ENCODE measurements at regions not wholly inside any gene's neighbourhood (a gene's known extent, or its start where the extent isn't known, plus 50 kb on each side); places are given as distances from the start of the nearest gene placed in this dataset.

DNA sequence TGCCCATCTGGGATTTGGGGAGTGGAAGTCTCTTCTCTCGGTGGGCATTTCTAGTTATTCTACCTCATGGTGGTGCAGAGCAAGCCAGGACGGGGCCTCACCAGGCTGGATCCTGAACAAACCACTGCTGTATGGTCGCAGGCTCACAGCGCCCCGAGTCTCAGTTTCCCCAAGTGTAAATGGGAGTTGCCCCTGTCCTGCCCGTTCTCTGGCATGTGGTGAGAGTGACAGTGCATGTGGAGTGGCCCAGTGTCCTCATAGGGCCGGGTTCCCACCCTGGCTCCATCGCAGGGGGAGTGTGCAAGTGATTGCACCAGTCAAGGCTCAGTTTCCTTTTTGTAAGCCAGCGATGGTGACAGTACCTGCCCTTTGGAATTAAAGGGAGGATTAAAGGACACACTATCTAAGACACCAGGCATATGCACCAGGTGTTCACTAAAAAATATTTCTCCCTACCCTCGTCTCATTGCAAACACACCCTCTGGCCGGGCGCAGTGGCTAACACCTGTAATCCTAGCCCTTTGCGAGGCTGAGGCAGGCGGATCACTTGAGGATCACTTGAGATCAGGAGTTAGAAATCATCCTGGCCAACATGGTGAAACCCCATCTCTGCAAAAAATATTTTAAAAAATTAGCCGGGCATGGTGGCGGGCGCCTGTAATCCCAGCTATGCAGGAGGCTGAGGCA, 173.3 kb upstream of the MYCN start:
- no peak for DNase-seq

DNA sequence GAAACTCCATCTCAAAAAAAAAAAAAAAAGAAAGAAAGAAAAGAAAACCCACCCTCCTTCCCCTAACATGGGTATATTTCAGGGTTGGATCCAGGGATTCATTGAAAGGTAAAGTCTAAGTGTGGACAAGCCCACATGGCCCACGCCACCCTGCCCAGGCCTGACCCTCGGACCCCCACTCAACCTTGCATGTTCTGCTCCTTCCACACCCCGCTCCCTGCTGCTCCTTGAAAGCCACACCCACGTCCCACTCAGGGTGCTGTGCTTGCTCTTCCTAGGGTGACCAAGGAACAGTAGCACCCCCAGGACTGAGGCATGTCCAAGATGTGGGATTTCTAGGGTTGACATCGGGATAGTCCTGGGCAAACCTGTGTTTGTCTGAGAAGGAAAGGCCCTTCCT, 172.7 kb upstream of the MYCN start:
- no peak for DNase-seq

DNA sequence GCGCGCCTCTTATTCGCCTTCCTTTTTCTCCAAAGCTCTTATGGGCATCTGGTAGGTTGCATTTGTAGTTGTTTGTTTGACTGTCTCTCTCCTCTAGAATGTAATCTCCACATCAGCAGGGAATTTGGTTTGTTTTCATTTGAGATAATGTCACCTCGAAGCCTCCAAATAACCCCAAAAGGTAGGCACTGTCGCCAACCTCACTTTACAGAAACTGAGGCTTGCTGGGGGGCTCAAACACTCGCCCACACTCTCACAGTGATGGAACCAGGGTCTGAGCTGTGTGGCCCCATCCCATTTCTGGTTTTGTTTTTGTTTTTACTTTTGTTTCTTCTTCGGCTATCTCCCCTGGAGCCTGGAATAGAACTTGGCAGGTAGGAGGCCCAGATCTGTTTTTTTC, 172.2 kb upstream of the MYCN start:
- DNase-seq, result no peak

DNA sequence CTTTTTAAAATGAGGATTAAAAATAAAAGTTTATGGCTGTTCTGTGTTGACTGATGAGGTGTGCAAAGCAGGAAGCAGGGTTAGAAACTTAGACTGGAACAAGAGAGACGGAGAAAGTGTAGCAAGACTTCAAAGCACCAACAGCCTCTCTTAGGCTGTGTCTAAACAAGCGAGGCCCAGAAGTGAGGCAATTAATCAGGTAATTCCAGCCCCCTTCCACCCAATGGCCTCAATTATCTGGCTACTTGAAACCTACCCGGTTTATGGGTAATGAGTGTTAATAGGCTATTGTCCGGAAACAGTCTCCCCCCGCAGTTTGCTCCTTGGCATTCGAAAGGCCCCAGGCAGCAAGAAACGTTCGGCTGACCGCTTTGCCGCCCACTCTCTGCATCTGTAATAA, 171.7 kb upstream of the MYCN start:
- no peak for DNase-seq

DNA sequence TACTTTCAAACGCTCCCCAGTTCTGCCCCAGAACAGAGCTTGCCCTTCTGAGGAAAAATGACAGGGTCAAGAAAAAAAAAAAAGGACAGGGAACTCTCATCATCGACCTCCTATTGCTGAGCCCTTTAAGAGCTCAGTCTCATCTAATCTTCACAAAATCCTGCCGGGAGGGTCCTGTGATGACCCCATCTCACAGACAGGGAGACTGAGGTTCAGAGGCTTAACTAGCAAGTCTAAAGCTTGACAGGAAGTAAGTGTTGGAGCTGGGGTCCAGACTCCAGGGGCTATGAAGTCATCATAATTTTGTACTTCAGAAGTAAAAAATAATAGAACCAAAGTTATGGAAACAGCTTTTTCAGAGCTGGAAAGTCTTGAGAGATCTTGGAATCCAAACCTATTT, 171.1 kb upstream of the MYCN start:
- no peak for DNase-seq

DNA sequence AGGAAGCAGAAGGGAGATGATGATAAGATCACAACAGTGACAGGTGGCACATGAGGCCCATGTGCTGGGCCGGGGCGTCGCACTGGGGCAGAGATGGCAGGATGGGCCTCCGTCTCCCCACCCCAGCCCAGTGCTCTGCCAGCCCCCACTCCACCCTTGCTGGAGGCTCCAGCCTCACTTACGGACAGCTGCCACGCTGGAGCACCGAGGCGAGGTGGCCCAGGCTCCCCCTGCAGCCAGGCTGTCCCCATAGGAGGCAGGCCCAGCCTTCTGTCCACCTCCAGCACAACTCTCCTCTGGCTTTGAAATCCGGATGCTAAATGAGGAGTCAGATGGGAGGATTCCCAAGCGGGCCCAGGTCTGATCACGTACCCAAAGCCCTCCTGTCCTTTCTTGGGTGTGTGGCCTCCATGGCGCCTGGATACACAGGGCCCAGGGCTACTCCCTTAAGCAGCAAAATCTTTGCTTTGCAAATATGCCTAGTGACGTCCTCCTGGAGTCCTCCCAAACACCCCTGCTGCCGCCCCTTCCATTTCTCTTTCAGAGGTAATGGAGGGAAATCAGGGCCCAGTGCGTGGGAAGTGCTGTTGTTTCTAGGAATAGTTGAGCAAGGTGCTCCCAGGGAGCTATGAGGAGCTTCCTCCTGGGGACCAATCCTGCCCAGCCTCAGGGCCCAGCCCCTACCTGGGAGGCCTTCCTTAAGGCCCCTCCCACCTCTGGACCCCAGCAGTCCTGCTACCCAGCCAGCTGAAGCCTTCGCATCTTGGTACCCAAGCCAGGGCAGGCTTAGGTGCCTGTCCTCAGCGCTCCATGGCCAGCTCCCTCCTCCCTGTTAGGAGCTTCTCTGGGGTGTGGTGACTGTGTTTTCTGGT, 170.4 kb upstream of the MYCN start:
- DNase-seq, result no peak

DNA sequence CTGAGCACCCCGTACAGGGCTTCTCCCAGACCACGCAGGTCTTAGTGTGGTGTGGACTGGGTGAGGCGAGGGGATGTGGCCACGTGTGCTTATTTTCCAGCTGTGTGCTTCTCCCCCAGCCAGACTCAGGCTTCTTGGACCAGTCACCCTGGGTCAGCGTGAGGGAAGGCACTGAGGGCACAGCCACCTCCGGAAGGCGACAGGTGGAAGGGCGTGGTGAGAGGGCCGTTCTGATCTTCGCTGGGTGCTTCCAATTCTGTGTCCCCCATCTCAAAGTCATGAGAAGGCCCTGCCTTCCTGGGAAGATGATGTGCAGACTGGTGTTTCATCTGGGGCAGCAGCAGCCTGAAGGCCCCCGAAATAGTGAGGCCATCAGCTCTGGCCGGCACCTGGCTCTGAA, 169.7 kb upstream of the MYCN start:
- no peak for DNase-seq

DNA sequence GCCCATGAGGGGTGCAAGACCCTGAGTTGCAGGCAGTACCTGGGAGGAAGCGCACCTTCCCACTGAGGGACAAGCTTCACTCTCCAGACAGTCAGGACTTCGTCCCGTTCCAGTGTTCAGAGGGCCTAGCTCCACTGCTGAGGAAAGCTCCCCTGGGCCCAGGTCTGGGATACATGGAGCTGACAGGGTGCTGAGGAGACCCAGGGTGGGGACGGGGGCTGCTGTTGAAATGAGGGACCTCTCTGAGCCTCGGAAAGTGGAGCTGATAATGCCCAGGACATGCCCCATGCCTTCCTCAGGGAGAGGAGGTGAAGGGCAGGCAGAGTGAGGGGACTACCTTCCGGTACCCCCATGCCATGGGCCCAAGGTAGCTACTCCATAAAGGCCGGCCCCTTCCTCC, 169.2 kb upstream of the MYCN start:
- DNase-seq, result no peak

DNA sequence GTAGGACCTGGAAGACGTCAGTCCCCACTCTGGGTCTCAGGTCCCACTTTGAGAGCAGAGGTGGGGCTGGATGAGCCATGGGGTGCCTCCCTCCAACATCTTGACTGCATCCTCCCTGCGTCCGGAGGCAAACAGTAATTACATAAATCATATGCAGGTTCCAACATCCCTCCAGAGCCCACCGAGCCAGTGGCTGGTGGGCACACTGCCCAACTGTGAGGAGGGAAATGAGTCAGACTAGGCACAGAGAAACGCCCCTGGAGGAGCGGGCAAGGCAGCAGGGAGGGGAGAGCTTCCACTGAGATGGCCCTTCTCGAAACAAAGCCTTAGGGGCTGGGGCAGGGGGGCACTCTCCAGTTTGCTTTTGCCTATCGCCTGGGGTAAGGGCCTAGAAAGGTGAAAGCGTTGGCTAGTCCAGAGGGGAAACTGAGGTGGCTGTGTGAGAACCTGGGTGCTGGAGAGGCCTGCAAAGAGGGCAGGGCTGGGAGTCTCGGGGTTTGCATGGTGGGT, 168.2 kb upstream of the MYCN start:
- no peak for DNase-seq

DNA sequence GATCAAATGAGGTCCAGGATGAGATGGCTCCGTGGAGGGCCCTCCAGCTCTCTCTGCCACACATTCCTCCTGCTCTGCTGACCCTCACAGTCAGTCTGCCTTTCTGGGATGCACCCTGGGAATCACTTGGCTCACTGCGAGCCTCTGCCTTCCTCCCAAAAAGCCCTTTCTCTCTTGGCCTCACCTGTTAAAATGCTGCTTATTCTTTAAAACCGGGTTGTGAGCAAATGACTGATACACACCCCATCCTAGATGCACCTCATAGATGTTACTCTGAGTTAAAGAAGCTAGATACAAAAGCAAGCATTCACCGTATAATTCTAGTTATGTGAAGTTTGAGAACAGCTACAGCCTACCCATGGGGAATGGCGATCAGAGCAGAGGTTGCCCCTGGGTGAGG, 167.7 kb upstream of the MYCN start:
- no peak for DNase-seq

DNA sequence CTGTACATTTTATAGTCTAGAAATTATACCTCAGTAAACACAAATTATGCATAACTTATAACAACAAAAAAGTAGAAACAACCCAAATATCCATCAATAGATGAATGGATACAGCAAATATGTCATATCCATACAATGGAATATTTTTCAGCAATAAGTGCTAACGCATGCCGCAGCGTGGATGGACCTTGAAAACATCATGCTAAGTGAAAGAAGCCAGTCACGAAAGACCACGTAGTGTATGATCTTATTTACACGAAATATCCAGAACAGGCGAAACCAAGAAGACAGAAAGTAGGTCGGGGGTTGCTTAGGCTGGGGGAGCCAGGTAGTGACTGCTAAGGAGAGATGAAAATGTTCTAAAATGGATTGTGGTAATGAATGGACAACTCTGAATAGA, 167.1 kb upstream of the MYCN start:
- DNase-seq, result no peak

DNA sequence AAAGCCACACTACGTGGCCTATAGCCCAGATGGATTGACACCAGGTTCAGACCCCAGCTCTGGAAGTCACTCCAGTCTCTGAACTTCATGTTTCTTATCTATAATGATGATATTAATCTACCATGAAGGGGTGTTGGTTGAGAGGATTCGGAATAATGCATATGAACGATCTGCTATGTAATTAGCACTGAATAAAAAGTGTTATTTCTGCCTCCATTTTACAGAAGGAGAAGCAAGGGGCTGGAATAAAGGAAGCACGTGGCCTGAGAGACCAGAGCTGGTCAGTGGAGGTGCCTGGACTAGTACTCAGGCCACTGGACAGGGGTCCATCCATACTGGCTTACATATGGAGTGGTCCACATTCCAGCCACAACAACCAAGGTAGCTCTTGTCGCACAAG, 166.5 kb upstream of the MYCN start:
- no peak for DNase-seq

DNA sequence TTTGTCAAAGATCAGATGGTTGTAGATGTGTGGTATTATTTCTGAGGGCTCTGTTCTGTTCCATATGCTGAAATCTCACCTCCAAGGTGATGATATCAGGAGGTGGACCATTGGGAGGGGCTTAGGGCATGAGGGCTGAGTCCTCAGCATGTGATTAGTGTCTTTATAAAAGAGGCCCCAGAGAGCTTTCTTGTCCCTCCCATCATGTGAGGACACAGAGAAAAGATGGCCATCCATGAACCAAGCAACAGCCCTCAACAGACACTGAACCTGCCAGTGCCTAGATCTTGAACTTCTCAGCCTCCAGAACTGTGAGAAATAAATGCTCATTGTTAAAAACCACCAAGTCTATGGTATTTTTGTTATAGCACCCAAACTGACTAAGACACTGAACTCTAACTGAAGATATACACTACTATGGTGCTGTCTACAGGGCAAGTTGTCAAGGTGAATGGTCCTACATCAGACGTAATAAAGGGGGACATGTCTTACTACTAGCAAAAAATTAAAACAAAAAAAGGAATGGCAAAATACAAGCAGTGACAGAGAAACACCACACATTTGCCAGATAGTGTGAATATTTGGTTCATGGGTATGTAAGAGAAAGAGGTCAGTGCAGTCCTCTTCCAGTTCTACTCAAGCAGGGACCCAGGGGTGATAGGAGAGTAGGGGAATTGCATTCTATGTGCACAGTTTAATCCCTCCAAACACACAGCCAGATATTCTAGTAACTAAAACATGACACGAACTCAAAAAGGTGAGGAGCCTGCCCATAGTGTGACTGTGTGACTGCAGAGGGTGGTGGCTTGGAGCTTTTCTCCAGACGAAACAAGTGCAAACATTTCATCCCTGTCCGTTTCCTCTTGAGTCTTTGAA, 164.4 kb upstream of the MYCN start:
- DNase-seq, result no peak

DNA sequence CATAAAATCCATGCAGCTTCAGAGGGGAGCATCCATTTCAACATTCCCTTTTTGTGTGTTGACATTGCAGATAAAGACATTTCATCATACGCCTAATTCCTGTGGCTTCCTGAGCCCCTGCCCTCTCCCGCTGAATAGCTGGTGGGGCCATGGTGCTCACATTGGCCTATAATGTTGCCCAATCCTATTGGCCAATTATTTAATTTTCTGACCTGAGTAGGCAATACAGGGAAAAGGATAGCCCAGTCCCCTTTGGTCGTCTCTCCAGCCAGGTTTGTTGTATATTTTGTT, 163.8 kb upstream of the MYCN start:
- DNase-seq, result no peak

DNA sequence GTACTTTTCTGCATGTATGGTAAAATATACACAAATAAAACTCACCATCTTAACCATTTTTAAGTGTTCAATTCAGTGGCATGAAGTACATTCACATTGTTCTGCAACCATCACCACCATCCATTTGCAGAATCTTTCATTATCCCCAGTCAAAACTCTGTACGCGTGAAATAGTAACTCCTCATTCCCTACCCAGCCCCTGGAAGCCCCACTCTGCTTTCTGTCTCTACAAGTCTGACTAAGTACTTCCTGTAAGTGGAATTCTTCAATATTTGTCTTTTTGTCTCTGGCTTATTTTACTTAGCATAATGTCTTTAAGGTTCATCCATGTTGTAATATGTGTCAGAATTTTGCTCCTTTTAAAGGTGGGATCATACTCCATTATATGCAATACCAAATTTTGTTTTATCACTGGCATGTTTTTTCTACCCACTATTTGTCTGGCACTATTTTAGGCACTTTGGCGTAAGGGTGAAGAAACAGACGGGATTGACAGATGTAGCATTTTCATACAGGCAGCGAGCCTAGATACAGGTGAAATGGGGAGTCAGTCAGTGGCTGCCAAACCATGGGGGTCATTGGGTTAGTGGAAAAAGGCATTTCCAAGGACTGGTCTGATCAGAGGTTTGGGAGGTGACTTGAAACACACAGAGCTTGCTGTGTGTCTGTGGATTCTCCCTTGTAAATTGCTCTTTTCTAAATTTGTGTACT, 163.2 kb upstream of the MYCN start:
- DNase-seq, result no peak

DNA sequence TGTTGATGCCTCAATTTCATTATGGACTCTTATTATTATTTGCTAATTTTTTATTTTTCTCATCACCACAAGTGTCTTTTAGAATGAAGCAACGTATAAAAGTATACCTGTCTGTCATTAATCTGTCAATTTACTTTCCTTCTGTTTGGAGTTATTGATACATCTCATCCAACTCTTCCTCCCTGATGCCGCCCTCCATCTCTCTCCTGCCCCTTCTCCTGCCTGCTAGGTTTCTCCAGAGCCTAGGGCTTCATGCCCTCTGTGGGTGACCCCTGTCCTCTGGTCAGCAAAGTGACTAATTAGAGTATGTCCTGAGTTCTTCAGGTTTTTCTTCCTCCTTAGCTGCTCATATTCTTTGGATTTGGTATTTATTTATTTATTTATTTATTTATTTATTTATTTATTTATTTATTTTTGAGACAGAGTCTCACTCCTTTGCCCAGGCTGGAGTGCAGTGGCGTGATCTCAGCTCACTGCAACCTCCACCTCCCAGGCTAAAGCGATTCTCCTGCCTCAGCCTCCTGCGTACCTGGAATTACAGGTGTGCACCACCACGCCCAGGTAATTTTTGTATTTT, 162.5 kb upstream of the MYCN start:
- DNase-seq, result no peak

DNA sequence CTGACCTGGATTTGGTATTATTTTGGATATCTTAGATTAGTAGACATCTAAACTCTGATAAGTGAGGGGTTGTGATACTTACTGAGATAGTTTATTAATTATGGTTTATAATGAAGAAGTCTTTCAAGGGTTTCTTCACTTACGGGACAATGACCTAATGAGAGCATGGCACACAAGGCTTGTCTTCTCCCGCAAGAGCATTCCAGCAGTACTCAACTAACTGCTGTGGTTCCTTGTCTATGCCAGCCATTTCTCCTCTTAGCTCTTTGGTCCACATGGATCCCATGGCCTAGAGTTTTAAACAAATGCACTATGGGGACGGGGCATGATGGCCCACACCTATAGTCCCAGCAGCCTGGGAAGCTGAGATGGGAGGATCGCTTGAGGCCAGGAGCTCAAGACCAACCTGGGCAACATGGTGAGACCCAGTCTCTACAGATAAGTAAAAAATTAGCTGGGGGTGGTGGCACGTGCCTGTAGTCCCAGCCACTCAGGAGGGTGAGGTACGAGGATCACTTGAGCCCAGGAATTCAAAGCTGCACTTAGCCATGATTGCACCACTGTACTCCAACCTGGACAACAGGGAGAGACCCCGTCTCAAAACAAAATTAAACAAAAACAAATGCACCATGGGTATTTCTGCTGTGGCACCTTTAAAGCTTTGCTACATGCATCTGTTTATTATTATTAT, 161.7 kb upstream of the MYCN start:
- no peak for DNase-seq

DNA sequence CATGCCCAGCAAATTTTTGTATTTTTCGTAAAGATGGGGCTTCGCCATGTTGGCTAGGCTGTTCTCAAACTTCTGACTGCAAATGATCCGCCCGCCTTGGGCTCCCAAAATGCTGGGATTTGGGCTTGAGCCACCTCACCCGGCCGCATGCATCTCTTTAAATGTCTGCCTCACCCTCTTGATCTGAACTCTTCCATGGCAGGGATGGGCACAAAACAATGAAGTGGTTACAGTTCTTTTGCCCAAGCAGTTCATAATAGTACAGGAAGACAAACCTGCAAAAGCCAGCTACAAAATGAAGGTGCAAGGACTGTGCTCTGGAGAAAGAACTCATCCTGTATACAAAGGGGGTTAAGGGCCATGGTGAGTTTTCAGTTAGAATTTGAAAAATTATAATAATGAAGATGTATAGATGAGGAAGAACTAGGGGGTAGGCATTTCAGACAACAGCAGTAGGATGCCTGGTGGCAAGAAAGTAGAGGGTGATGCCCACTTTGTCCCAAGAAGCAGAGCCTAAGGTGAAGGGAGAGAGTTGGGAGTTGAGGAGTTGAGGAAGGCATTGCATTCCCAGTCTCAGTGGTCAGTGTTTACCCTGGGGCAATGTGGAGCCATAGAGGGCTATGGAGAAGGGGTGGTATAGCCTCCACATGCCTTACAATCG, 160.8 kb upstream of the MYCN start:
- no peak for DNase-seq

DNA sequence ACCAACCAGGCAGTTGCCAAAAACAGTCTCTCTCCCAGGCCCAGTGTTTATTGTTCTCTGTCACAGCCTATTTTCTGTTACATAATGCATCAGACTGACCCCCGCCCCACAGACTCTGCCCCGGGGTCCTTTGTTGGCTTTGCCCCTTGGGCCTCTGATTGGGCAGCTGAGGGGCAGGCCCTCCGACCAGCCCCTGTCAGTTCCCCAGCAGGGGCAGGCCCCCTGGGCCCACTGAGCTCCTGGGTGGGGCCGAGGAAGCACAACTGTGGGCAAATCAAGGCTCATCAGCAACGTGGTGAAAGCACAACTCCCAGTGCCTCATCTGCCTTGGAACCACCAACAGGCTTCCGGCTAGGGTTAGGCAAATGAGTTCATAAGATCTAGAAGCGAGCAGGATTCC, 160.1 kb upstream of the MYCN start:
- no peak for DNase-seq

DNA sequence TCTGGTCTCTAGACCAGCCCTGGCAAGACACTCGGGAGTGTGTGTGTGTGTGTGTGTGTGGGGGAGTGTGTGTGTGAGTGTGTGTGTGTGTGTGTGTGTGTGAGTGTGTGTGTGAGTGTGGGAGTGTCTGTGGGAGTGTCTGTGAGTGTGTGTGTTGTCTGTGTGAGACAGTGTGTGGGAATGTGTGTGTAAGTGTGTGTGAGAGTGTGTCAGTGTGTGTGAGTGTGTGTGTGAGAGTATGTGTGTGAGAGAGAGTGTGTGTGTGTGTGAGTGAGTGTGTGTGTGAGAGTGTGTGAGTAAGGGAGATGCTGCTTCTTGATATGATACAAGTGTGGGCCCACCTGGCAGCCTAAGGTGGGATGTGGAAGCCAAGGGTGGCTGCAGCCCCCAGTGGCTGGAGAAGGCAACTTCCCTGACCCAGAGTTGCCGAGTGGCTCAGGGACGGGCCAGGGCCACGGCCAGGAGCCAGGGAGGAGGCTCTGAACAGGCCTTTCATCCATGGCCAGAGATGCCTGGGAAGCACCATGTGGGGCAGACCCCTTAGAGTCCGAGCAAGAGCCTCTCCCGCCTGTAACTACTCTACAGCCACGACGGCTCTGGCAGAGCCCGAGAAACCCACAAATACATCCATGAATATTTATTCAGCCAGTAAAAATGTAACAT, 159.3 kb upstream of the MYCN start:
- DNase-seq, result peak; percentile 23

Measured in NCI-H82 (cell line).